H1 (cell line): ENCODE measurements at regions not wholly inside any gene's neighbourhood (a gene's known extent, or its start where the extent isn't known, plus 50 kb on each side); places are given as distances from the start of the nearest gene placed in this dataset.

Source experiments
- ASH2L ChIP-seq: fragments of 200-600, 300-600 bp; sonication (generic); IDR thresholded peaks from one replicate; pipeline ENCODE4 v1.7.1; 2017; ENCODE audit warnings: low read length
- BCL11A ChIP-seq, 2 experiments: IDR thresholded peaks; one replicate each; pipeline ENCODE4 v1.6.1; 2011; ENCODE audit warnings: low read depth in 2 of 2, low read length in 2 of 2, mild to moderate bottlenecking in 2 of 2
- POU5F1 ChIP-seq: IDR thresholded peaks from 2 replicates; pipeline ENCODE4 v1.6.1; 2011; ENCODE audit warnings: low read depth, mild to moderate bottlenecking, low read length, moderate library complexity

- no peak for TF ChIP-seq POU5F1
- TF ChIP-seq ASH2L: no peak
- TF ChIP-seq BCL11A (IDR thresholded peaks at IDR 0.05; ENCODE audit: low read depth in 2 of 2, low read length in 2 of 2): no peak
Measured at GRCh38 chr6:100232781-100233573, 231.7 kb downstream of the SIM1 start (continued).
